Vagina (tissue), 2 donors: ENCODE measurements at regions not wholly inside any gene's neighbourhood (a gene's known extent, or its start where the extent isn't known, plus 50 kb on each side); places are given as distances from the start of the nearest gene placed in this dataset.

Experiments
- CTCF ChIP-seq, 3 experiments: fragments of 450-650 bp in 2 of 3; fragments of 200-600 bp in 1 of 3; sonication (generic) in 1 of 3; IDR thresholded peaks; one replicate each; pipeline ENCODE4 v1.5.1; 2017 to 2019; ENCODE audit warnings: antibody characterized with exemption in 3 of 3, mild to moderate bottlenecking in 2 of 3, moderate library complexity in 2 of 3
- POLR2A ChIP-seq, 2 donors: fragments of 450-650 bp; IDR thresholded peaks; one replicate each; pipeline ENCODE4 v1.6.1; 2017; ENCODE audit warnings: antibody characterized with exemption in 2 of 2, mild to moderate bottlenecking in 2 of 2, moderate library complexity in 2 of 2
- POLR2AphosphoS5 ChIP-seq, 2 donors: sonication (generic); formaldehyde crosslinking; IDR thresholded peaks; one replicate each; pipeline ENCODE4 v1.9.0; 2017; ENCODE audit warnings: antibody characterized with exemption in 2 of 2, mild to moderate bottlenecking in 2 of 2, low read depth in 1 of 2; ENCODE audit not compliant: insufficient read depth in 1 of 2

GRCh38 chr11:80023386-80023785, 582.6 kb upstream of the TENM4 start:
- no peak for TF ChIP-seq CTCF (IDR thresholded peaks at IDR 0.05)
- TF ChIP-seq POLR2AphosphoS5 (IDR thresholded peaks at IDR 0.05; ENCODE audit: insufficient read depth in 1 of 2, low read depth in 1 of 2), result no peak
- TF ChIP-seq POLR2A (IDR thresholded peaks at IDR 0.05), result no peak
